B cell (primary cell): ENCODE measurements at regions not wholly inside any gene's neighbourhood (a gene's known extent, or its start where the extent isn't known, plus 50 kb on each side); places are given as distances from the start of the nearest gene placed in this dataset.

Experiments
- ATAC-seq: fragments of 200-7000 bp; cut with Tn5 transposase; one replicate; pipeline ENCODE4 v1.10.0; 2021; ENCODE audit warnings: low read depth, mild to moderate bottlenecking, moderate number of reproducible peaks, moderate library complexity
- CTCF ChIA-PET: fragments of 350-600 bp; sonication (Branson Sonifier 250); formaldehyde crosslinking; loops from one replicate; lab custom pipeline; 2021; ENCODE audit warnings: antibody characterized with exemption, inconsistent platforms; lab: Charles Lee
- POLR2A ChIA-PET: fragments of 350-600 bp; sonication (Branson Sonifier 250); formaldehyde crosslinking; loops from one replicate; lab custom pipeline; 2021; ENCODE audit warnings: antibody characterized with exemption; lab: Charles Lee
- DNase-seq: peaks from one replicate; pipeline ENCODE4 v3.0.0; 2013
- H2AFZ ChIP-seq: 2 replicates; pipeline ENCODE4 v1.6.1; 2012; ENCODE audit warnings: mild to moderate bottlenecking, low read depth, low read length; ENCODE audit not compliant: insufficient read depth, poor library complexity, severe bottlenecking
- H3K27ac ChIP-seq, 2 donors: 1 replicate in 1 of 2; 2 replicates in 1 of 2; pipeline ENCODE4 v1.5.1; 2012 to 2013; ENCODE audit warnings: low read length in 2 of 2, mild to moderate bottlenecking in 2 of 2, moderate library complexity in 1 of 2
- H3K27me3 ChIP-seq, 4 experiments: fragments of 200-600 bp in 1 of 4; sonication (generic) in 1 of 4; replicated peaks in 1 of 4; 1 replicate in 2 of 4; 2 replicates in 2 of 4; pipeline versions ENCODE4 v1.6.1 to v1.7.0; 2013 to 2016; ENCODE audit warnings: low read length in 3 of 4, mild to moderate bottlenecking in 2 of 4, mixed read lengths in 1 of 4, moderate library complexity in 1 of 4; ENCODE audit not compliant: insufficient read depth in 4 of 4, control insufficient read depth in 3 of 4; ENCODE audit errors: control extremely low read depth in 1 of 4
- H3K36me3 ChIP-seq, 2 experiments: replicated peaks in 1 of 2; 1 replicate in 1 of 2; 2 replicates in 1 of 2; pipeline versions ENCODE4 v1.6.1 to v1.7.1; 2013; ENCODE audit warnings: low read length in 1 of 2; ENCODE audit not compliant: insufficient read depth in 2 of 2, control insufficient read depth in 1 of 2; ENCODE audit errors: control extremely low read depth in 1 of 2, extremely low read depth in 1 of 2
- H3K4me1 ChIP-seq, 2 donors: fragments of 200-600 bp in 1 of 2; sonication (generic) in 1 of 2; 1 replicate in 1 of 2; 2 replicates in 1 of 2; pipeline versions ENCODE4 v1.5.1 to v1.6.1; 2013 to 2017; ENCODE audit warnings: low read length in 2 of 2; ENCODE audit not compliant: control insufficient read depth in 2 of 2, insufficient read depth in 2 of 2
- H3K4me2 ChIP-seq: replicated peaks from 2 replicates; pipeline ENCODE3; 2012; ENCODE audit warnings: mild to moderate bottlenecking, low read depth, low read length; ENCODE audit not compliant: poor library complexity, severe bottlenecking
- H3K4me3 ChIP-seq, 5 experiments: fragments of 200-600 bp in 1 of 5; sonication (generic) in 1 of 5; 1 replicate in 3 of 5; 2 replicates in 2 of 5; pipeline versions ENCODE4 v1.5.1 to v1.7.0; 2011 to 2016; ENCODE audit warnings: low read length in 4 of 5, mild to moderate bottlenecking in 4 of 5, low read depth in 2 of 5, control low read depth in 1 of 5, moderate library complexity in 1 of 5; ENCODE audit not compliant: insufficient read depth in 1 of 5; ENCODE audit errors: control extremely low read depth in 1 of 5, extremely low read depth in 1 of 5
- H3K79me2 ChIP-seq: fragments of 200-600 bp; sonication (generic); one replicate; pipeline ENCODE4 v1.6.0; 2016; ENCODE audit warnings: low read length; ENCODE audit not compliant: control insufficient read depth, insufficient read depth
- H3K9ac ChIP-seq: fragments of 200-600 bp; sonication (generic); 2 replicates; pipeline ENCODE4 v1.6.1; 2017; ENCODE audit warnings: mild to moderate bottlenecking, low read length, moderate library complexity
- H3K9me3 ChIP-seq, 3 donors: one replicate each; pipeline versions ENCODE4 v1.6.1 to v1.7.1; 2013; ENCODE audit warnings: low read length in 2 of 3; ENCODE audit not compliant: control insufficient read depth in 2 of 3, insufficient read depth in 1 of 3; ENCODE audit errors: control extremely low read depth in 1 of 3
- H4K20me1 ChIP-seq: 2 replicates; pipeline ENCODE4 v1.6.0; 2012; ENCODE audit warnings: mild to moderate bottlenecking, low read length; ENCODE audit not compliant: insufficient read depth, control insufficient read depth, poor library complexity, severe bottlenecking
- H3K27ac Mint-ChIP-seq: one replicate; pipeline ENCODE4 v1.8.0; 2021; ENCODE audit warnings: mixed read lengths
- H3K27me3 Mint-ChIP-seq: one replicate; pipeline ENCODE4 v1.8.0; 2021; ENCODE audit warnings: mixed read lengths
- H3K4me1 Mint-ChIP-seq: one replicate; pipeline ENCODE4 v1.8.0; 2021; ENCODE audit warnings: mixed read lengths
- H3K4me3 Mint-ChIP-seq: one replicate; pipeline ENCODE4 v1.8.0; 2021; ENCODE audit warnings: mixed read lengths
- H3K9me3 Mint-ChIP-seq: one replicate; pipeline ENCODE4 v1.8.0; 2022; ENCODE audit warnings: mixed read lengths; ENCODE audit not compliant: insufficient read depth
- CTCF ChIP-seq: fragments of 200-600 bp; IDR thresholded peaks from one replicate; pipeline ENCODE4 v1.8.0; 2022; ENCODE audit warnings: antibody characterized with exemption, mild to moderate bottlenecking
- EZH2 ChIP-seq: IDR thresholded peaks from 2 replicates; pipeline ENCODE4 v1.6.1; 2012; ENCODE audit warnings: borderline replicate concordance, low read depth, mild to moderate bottlenecking, moderate library complexity, low read length; ENCODE audit not compliant: insufficient read depth, poor library complexity, severe bottlenecking
- WGBS: methylation state at CpG from one replicate; pipeline ENCODE4 v1.1.5; 2013; ENCODE audit warnings: missing lambda C conversion rate; ENCODE audit not compliant: insufficient coverage; 5-methylcytosine and 5-hydroxymethylcytosine counted together
- intact Hi-C: fragments of 100-400 bp; cut with micrococcal nuclease; formaldehyde crosslinking; loops from one replicate; pipeline ENCODE4 v1.10.0; 2022

GRCh38 chr6:140003217-140003616, 628.8 kb upstream of the CITED2 start:
- POLR2A ChIA-PET, result no interaction called here
- Histone ChIP-seq H3K27ac (no peak overlapping the region), H4K20me1 (no peaks in the 10 kb centered on the region), H3K79me2 (no peaks in the 10 kb centered on the region), H3K9me3 (no peaks in the 10 kb centered on the region), H3K4me3 (no peak overlapping the region), H2AFZ (no peak overlapping the region), H3K9ac (no peak overlapping the region), H3K27me3 (no peaks in the 10 kb centered on the region), H3K4me1 (no peaks in the 10 kb centered on the region), H3K36me3 (no peaks in the 10 kb centered on the region), H3K4me2 (no peak overlapping the region)
- no peak for ATAC-seq
- TF ChIP-seq CTCF (no peak), EZH2 (no peak)
- intact Hi-C loops, result no loop called here
- Mint-ChIP-seq H3K27me3 (peaks cover 6% of the 10 kb centered on the region), H3K9me3 (peaks cover 3% of the 10 kb centered on the region), H3K4me1 (no peaks in the 10 kb centered on the region), H3K4me3 (no peak overlapping the region), H3K27ac (no peak overlapping the region)
- 100% methylated on average over 1 of the region's 1 CpG for WGBS
- CTCF ChIA-PET, result no interaction called here
- DNase-seq, result no peak

GRCh38 chr6:140002396-140003022, 628.1 kb upstream of the CITED2 start:
- WGBS, result no CpG with 5 or more reads among the region's 4 CpGs
- Histone ChIP-seq H3K79me2 (no peaks in the 10 kb centered on the region), H3K9ac (no peak overlapping the region), H3K9me3 (no peaks in the 10 kb centered on the region), H3K27ac (no peak overlapping the region), H3K4me2 (no peak overlapping the region), H3K27me3 (no peaks in the 10 kb centered on the region), H4K20me1 (no peaks in the 10 kb centered on the region), H3K4me3 (no peak overlapping the region), H2AFZ (no peak overlapping the region), H3K36me3 (no peaks in the 10 kb centered on the region), H3K4me1 (no peaks in the 10 kb centered on the region)
- TF ChIP-seq EZH2, result no peak
- no peak for TF ChIP-seq CTCF
- H3K9me3 Mint-ChIP-seq, result peaks cover 3% of the 10 kb centered on the region
- intact Hi-C loops, result no loop called here
- no peak overlapping the region for H3K27ac Mint-ChIP-seq
- CTCF ChIA-PET, result no interaction called here
- ATAC-seq (no peak), DNase-seq (no peak)
- H3K27me3 Mint-ChIP-seq, result peaks cover 6% of the 10 kb centered on the region
- no peaks in the 10 kb centered on the region for H3K4me1 Mint-ChIP-seq
- H3K4me3 Mint-ChIP-seq, result no peak overlapping the region
- POLR2A ChIA-PET, result no interaction called here
